ENCODE measurements at regions not wholly inside any gene's neighbourhood (a gene's known extent, or its start where the extent isn't known, plus 50 kb on each side); places are given as distances from the start of the nearest gene placed in this dataset.
"Not testable (repeated sequence)": the region's sequence is repeated elsewhere in the genome, so short reads cannot be mapped to it uniquely, and the experiment has no call there.

GRCh38 chr4:118504927-118505326 is 152.1 kb upstream of the PRSS12 start:
- DNase-seq = not testable (repeated sequence)

DNA sequence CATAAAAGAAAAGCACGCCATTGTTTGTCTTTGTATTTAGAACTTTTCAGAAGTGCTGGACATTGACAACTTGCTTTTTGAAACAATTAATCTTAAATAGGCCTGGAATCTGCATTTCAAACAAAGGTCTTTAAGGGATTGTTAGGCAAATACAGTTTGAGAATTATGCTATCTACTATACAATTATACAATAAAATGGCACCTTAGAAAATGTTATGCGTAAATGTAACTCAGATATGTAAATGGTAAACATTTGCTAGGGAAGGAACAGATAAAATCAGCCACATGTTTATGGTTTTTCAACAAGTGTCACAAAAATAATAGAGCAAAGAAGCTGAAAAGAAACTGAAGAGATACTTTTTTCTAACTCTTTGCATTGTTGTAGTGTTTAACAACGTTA is 152.7 kb upstream of the PRSS12 start:
- not testable (repeated sequence) for DNase-seq

DNA sequence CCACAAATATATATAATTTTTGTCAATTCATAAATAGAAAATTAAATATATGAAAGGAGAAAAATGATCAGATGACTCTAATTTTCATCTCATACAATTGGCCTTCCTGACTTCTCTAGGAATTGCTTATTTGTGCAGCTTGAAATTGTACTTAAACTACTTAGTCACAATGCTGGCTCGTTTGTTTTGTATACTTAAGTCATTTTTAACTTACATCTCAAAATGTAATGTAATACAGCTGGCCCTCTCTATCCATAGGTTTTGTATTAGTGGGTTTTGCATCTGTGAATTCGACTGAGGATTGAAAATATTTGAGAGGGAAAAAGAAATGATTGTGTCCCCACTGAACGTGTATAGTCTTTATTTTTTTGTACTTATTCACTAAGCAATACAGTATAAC is 160.1 kb upstream of the PRSS12 start:
- not testable (repeated sequence) for DNase-seq

DNA sequence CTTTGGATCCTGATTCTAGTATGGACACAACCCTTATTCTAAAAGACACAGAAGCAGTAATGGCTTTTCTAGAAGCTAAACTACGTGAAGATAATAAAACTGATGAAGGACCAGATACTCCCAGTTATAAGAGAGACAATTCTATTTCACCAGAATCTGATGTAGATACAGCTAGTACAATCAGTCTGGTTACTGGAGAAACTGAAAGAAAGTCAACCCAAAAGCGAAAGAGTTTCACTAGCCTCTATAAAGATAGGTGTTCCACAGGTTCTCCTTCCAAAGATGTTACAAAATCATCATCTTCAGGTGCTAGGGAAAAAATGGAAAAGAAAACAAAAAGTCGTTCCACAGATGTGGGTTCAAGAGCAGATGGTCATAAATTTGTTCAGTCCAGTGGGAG is 161.5 kb upstream of the PRSS12 start:
- DNase-seq = not testable (repeated sequence)

DNA sequence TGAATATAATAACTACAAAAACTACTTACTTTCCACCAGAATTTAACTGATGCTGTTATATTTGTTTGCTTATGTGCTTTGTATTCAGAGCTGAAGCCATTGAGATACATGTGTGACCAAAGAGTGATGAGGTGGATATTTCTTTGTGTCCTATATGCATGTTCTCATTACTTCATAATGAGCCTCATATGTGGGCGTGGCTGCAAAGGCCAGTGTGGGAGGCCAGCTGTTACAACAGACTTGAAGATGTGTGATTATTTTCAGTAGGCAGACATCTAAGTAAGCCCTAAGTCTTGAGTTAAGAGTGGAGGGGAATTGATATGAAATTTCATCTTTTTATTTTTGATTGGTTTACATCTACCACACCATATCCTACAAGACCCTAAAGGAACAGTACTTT is 163.3 kb upstream of the PRSS12 start:
- DNase-seq = not testable (repeated sequence)

DNA sequence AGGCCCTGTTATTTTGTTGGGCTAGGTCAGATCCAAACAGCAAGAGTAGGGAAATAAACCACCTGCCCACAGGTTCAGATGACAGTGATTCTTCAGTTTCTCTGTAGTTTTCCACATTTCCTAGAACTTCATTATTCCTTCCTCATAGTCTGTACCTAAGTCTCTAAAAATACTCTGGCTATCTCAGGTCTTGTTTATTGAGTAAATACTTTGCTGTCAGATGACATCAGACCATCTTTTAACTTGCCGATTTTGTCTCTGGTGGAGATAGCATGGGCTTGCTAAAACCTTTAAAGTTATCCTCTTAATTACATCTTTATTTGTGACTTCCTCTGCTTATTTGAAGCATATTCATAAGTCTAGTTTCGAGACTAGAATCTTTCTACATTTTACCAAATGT is 155.1 kb upstream of the METTL14 start:
- DNase-seq = not testable (repeated sequence)

GRCh38 chr4:118531947-118532346 is 153.2 kb upstream of the METTL14 start:
- not testable (repeated sequence) for DNase-seq

- not testable (repeated sequence) for DNase-seq
Measured at GRCh38 chr4:118535788-118536187, 149.4 kb upstream of the METTL14 start.

DNA sequence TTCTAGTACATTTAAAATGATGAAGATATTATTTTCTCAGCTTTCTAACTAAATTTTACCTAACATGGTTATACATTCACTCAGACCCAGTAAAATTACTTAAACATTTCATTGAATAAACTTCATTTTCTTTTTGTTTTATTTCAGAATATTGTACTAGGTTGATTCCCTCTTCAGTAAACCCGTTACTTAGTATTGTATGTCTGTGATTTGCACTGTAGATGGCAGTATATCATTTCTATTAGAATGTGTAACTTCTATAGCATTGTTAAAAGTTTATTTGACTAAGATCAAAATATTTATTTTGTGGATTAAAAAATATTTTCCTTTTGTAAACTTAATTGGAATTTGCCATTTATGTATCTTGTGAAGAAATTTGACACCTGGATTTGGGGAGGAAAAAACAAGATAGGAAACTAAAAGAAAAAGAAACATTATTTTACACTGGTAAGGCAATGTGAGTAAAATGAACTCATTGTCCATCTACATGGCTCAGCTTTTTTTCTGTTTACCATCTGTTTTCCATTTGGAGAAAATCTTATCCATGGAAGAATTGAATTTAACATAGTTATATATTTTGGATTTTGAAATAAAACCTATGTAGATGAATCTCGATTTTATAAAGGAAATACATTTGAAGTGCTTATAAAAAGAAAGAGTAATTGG is 145.6 kb upstream of the METTL14 start:
- DNase-seq = not testable (repeated sequence)

DNA sequence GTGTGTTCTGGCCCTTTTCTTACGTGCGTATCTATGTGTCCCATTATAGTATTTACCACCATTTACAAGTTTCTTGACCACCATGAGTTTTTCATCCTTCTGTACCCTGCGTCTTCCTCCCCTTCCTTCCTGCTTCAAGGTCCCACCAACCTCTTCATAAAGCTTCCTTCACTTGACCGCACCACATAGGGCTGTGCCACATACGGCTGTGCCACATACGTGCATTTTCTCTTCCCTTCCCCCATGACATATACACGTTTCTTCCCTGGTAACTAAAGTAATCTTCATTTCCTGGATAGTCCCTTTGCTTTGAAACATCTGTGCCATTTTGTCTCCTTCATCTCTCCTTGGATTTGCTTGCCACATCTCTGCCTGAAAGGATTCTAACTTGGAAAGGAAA is 128.6 kb upstream of the METTL14 start:
- not testable (repeated sequence) for DNase-seq

- DNase-seq = no peak
Measured at GRCh38 chr4:118557298-118557851, 127.8 kb upstream of the METTL14 start.

GRCh38 chr4:118558188-118558587 is 127.0 kb upstream of the METTL14 start:
- not testable (repeated sequence) for DNase-seq

DNA sequence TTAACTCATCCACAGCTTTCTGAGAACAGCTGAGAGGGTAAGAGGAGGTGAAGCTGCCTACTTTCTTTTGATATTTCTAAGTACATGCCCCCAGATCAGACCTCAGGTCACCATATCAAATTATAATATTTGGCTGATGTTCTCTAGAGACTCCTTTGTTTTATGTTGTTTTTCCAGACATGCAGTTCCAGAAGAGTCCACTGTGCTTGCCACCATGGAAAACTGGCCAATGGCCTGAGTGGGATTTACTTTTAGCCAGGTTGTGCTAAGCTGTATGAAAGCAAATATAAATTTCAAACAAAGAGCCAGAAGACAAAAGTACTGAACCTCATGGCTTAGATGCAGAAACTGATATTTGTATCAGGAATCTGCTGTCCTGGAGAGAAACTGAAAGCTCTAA is 123.6 kb upstream of the METTL14 start:
- not testable (repeated sequence) for DNase-seq

DNA sequence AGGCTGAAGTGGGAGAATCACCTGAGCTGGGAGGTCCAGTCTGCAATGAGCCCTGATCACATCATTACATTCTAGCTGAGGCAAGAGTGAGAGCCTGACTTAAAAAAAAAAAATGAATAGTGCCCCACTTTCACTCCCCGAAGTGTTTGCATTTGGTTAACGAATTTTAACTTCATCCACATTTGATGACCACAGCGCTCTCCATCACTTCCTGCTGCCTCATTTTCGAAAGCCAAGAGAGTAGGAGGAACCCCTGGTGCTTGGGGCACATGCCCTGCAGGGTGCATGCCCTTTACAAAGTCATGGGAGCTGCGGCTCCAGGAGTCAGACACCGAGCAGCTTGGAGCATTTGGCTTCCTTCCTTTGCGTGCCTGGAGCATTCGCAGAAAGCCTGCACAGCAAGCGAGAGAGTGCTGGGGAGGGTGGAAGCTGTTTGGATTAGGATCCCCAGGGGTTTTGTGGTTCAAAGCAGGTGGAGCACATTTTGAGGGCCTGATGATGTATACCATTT is 119.1 kb upstream of the METTL14 start:
- DNase-seq = not testable (repeated sequence)

GRCh38 chr4:118572991-118573390 is 112.2 kb upstream of the METTL14 start:
- not testable (repeated sequence) for DNase-seq

- DNase-seq = not testable (repeated sequence)
Measured at GRCh38 chr4:118574251-118574913, 110.8 kb upstream of the METTL14 start.

- not testable (repeated sequence) for DNase-seq
Measured at GRCh38 chr4:118575057-118575456, 110.1 kb upstream of the METTL14 start.

DNA sequence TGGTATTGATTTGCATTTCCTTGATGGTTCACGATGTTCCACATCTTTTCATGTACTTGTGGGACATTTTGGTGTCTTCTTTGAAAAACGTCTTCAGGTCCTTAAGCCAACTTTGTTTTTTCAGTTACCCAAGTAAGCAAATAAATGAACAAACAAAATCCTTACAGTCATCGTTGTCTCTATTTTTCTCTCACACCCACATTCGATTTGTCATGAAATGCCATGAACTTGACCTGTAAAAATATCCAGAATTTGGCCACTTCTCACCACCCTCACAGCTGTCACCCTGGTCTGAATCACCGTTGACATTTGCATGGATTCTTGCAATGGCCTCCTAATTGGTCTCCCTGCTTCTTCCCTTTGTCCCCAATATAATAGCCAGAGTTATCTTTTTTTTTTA is 109.5 kb upstream of the METTL14 start:
- DNase-seq = not testable (repeated sequence)

- DNase-seq = not testable (repeated sequence)
Measured at GRCh38 chr4:118576709-118577219, 108.4 kb upstream of the METTL14 start.

DNA sequence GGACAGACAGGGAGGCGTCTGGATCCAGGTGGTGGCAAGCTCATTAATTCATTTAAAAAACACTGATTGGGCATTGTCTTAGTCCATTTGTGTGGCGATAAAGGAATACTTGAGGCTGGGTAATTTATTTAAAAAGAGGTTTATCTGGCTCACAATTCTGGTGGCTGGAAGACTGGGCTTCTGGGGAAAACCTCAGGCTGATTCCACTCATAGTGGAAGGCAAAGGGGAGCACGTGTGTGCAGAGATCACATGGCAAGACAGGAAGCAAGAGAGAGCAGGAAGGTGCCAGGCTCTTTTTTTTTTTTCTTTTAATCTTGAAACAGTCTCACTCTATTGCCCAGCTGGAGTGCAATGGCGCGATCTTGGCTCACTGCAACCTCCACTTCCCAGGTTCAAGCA is 100.2 kb upstream of the METTL14 start:
- DNase-seq = no peak

DNA sequence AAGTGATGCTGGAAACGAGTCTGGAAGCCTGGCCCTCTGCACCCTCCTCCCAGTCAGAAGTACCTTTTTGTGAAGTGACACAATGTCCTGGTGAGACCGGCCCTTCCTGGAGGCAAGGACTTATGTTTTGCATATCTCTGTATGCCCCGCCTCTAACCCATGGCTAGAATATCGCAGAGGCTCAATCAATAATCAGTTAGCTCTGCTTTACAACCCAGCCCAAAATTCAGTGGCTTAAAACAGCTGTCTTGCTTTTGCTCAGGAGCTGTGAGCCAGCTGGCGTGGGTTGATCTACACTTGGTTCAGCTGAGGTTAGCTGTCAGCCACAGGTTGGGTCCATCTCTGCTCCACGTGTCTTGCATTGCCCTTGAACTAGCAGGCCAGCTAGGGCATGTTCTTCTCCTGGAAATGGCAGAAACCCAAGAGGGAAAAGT is 98.8 kb upstream of the METTL14 start:
- no peak for DNase-seq

GRCh38 chr4:118587116-118587831 is 97.9 kb upstream of the METTL14 start:
- no peak for DNase-seq

DNA sequence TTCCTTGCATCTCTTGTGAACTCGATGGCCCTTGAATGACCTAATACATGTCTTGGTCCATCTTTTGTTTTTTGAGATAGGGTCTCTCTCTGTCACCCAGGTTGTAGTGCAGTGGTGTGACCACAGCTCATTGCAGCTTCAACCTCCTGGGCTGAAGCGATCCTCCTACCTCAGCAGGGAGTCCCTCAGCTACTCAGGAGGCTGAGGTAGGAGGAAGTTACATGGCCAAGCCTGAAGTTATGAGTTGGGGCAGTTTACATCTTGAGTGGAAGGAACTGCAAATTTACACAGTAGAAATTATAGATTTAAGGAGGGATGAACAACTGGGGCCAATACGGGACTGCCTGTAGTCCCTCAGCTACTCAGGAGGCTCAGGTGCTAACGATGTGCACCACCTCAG is 97.2 kb upstream of the METTL14 start:
- no peak for DNase-seq

Data from CD4-positive, alpha-beta T cell treated with Interleukin-15 for 1 hour (primary cell).